Dedifferentiated amniotic fluid mesenchymal stem cell (primary cell): ENCODE measurements at regions not wholly inside any gene's neighbourhood (a gene's known extent, or its start where the extent isn't known, plus 50 kb on each side); places are given as distances from the start of the nearest gene placed in this dataset.
"Not testable (repeated sequence)": the region's sequence is repeated elsewhere in the genome, so short reads cannot be mapped to it uniquely, and the experiment has no call there.

ENCODE experiments used
- DNase-seq: peaks from one replicate; pipeline ENCODE4 v3.0.0-alpha.2; 2016; ENCODE audit errors: extremely low spot score

DNA sequence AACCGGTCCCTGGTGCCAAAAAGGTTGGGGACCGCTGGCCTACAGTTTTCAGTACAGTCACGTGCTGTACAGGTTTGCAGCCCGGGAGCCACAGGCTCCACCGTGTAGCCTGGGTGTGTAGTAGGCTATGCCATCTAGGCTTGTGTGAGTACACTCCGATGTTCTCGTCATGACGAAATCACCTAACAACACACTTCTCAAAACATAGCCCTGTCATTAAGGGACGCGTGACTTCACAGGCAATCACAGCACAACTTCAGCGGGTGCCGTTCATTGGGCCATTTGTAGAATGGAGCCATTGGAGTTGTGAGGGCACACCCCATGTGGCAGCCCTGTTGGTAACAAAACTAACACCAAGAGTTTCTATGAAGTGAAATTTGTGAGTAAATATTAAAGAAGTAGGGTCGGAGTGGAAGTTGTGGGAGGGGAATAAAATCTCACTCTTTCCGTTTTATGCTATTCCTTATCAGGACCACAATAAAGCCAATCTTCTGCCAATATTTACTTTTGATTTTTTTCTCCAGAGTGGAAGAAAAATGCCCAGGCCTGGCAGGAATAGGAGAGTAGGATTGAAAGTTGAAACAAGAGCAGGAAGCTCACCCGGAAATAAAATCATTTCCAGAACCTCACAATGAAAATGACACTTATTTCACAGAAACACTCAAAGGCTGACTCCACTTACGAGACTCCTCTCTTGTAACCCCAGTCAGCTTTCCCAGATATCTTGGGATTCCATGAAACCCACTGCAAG lies 63.7 kb upstream of the PTPN1 start:
- DNase-seq: no peak

DNA sequence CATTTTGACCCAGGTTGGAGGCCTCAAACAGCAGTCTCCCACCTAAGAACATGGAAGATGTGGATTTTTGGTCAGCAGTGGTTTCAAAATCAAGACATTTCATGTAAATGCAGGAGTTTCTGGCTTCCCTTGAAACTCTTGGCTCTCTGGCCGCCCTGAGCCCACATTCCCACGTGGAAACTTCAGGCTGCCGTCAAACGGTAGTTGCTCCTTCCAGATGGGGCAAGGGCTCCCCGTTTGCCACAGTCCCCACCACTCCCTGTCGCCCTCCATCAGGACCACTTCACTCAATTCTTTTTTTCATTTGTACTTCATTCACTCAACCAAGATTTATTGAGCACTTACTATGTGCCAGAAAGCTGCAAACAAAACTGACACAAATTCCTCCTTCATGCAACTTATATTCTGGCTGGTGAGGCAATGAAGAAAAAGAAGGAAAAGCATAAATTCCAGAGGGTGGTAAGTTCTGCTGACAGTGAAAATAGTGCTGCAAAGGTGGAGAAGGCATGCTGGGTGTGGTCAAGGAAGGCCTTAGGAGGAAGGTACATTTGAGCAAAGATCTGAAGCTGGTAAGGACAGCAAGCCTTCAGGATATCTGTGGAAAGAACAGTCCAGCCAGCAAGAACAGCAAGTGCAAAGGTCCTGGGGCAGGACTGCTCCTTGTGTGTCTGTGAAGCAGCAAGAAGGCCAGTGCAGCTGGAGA lies 62.9 kb upstream of the PTPN1 start:
- no peak for DNase-seq

DNA sequence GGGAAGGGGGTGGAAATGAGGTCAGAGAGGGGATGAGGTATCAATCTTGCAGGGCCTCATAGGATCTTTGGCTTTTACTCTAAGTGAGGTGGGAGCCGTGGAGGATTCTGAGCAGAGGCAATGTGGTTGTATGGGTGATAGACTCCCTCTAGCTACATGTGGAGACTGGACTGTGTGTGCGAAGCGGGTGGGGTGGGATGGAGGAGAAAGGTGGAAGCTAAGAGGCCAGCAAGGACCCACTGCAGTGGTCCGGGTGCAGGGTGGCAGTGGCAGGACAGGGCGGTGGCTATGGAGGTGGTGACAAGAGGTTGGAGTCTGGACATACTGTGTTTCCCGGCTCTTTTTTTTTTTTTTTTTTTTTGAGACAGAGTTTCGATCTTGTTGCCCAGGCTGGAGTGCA lies 62.4 kb upstream of the PTPN1 start:
- DNase-seq: no peak

DNA sequence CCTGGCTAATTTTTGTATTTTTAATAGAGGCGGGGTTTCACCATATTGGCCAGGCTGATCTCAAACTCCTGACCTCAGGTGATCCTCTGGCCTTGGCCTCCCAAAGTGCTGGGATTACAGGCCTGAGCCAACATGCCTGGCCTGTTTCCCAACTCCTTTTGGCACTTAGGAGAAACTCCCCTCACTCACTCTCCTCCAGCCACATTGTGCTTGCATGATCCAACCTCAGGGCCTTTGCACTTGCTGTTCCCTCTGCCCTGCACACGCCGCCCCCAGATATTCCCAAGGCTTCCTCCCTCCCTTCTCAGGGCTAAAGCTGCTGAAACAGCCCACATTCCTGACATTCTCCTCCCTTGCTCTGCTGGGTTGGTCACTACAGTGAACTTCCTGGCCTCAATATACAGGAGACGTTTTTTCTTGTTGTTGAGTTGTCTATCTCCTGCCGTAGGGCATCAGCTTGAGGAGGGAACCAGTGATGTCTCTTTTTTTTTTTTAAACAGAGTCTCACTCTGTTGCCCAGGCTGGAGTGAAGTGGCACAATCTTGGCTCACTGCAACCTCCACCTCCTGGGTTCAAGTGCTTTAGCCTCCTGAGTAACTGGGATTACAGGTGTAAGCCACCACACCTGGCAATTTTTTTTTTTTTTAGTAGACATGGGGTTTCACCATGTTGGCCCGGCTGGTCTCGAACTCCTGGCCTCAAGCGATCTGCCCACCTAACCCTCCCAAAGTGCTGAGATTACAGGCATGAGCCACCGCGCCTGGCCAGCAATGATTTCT lies 61.4 kb upstream of the PTPN1 start:
- not testable (repeated sequence) for DNase-seq

DNA sequence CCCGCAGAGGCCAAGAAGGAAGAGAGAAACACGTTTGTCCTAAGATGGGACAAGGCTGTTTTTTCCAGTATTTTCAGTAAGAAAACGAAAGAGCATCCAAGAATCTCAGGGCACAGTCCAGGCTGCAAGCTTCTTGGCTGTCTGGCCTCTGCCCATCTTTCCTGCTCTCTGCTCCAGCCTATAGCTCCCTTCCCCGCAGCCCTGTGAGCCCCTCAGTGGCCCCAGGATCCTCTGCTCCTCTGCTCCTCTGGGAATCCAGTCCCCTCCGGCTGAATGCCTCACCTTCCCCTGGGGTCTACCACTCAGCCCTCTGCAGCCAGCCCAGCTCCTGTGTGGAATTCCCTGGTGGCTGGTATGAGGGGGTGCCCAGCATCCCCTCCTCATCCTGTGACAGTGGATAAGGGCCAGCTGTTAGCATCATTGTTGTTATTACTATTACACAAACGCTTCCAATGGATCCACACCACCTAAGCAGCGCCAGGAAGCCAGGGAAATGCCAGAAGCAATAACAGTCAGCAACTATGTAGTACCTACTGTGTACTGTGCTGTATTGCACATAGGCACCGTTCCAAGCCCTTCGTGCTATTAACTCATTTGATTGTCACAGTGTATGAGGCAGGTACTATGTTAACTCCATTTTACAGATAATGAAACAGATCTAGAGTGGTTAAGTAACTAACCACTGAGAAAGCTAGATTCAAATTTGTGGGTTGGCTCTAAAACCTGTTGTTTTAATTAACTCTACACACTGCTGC lies 60.3 kb upstream of the PTPN1 start:
- no peak for DNase-seq

DNA sequence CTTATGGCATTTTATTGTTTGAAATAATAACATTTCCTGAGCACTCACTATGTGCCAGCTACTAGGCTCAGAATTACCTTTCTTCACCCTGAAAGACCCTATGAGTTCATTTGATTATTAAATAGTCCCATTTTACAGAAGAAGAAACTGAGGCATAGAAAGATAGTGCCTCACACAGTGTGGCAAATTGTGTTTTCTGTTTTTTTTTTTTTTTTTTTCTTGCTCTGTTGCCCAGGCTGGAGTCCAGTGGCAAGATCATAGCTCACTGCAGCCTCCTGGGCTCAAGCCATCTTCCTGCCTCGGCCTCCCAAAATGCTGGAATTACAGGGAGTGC lies 59.7 kb upstream of the PTPN1 start:
- no peak for DNase-seq

DNA sequence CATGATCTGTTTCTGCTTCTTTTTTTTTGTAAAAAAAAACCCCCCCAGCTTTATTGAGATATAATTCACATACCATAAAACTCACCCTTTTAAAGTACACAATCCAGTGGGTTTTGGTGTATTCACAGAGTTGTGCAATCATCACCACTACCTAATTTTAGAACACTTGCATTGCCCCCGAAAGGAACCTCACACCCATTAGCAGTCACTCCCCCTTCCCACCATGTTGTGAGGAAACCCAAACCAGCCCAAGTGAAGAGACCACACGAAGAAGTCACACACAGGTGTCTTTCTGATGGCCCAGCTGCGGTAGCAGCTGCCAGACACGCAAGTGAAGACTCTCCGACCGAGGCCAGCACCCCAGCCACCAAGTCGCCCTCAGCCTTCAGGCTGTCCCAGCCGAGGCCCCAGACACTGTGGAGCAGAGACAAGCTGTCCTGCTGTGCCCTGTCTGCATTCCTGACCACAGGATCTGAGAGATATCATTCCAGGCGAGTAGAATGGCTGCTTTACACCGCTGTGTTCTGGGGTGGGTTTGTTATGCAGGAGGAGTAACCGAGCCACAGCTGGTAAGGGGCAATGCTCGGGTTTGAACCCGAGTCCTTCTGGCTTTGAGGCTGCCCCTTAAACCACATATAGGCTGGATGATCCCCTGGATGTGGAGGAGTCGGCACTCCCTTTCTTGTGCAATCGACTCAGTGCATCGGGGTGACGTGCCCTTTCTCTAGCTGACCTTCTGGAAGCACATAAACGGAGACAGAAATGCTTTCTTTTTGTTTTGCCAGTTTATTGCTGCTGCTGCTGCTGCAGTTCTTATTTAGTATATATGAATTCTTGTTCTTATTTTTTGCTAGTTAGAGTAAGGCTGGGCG lies 59.1 kb upstream of the PTPN1 start:
- DNase-seq: no peak

DNA sequence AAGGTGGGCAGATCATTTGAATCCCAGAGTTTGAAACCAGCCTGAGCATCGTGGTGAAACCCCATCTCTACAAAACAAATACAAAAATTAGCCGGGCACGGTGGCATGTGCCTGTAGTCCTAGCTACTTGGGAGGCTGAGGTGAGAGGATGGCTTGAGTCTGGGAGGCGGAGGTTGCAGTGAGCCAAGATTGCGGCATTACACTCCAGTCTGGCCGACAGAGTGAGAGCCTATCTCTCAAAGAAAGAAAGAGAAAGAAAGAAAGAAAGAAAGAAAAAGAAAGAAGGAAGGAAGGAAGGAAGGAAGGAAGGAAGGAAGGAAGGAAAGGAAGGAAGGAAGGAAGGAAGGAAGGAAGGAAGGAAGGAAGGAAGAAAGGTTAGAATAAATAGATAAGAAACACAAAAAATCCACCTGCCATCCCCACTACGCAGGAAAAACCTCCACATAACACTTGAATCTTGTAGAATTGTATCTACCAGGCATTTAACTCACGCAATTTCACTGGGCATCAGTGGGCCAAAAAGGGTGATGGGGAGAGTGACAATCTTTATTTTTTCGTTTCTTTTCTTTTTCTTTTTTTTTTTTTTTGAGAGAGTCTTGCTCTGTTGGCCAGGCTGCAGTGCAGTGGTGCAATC lies 58.3 kb upstream of the PTPN1 start:
- not testable (repeated sequence) for DNase-seq

DNA sequence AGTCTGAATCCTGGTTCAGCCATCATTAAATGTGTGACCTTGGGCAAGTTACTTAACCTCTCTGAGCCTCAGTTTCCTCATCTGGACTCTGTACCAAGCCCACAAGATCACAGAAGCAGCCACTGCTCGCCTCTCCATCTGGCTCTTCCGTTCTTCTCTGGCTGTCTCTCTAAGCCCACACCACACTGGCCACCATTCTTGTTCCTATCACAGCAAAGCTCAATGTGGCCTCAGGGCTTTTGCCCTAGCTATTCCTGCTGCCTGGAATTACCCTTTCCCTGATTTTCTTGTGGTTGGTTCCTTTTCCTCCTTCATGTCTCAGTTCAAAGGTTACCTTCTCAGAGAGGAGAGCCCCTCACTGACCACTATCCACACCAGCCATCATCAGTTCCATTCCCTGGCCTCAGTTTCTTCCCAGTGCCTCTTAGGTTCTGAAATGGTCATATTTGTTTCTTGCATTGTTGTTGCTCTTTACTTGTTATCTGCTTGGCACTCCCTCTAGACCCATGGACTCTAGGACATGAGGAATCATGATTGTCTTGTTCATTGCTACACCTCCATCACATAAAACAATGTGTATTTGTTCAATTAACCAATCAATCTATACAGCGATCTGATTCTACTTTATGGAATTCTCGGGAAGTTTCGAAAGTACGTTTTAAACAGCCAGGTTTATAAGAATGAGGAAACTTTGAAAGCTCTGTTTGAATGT lies 56.5 kb upstream of the PTPN1 start:
- DNase-seq: no peak

DNA sequence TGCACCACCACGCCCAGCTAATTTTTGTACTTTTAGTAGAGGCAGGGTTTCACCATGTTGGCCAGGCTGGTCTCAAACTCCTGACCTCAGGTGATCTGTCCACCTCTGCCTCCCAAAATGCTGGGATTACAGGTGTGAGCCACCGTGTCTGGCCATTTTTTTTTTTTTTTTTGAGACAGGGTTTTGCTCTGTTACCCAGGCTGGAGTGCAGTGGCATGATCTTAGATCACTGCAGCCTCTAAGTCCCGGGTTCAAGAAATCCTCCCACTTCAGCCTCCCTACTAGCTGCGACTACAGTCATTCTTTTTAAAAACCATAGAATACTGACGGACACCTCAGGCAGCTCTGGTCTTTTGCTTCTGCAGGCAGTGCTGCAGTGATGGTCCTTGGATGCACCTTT lies 54.9 kb upstream of the PTPN1 start:
- DNase-seq: not testable (repeated sequence)

DNA sequence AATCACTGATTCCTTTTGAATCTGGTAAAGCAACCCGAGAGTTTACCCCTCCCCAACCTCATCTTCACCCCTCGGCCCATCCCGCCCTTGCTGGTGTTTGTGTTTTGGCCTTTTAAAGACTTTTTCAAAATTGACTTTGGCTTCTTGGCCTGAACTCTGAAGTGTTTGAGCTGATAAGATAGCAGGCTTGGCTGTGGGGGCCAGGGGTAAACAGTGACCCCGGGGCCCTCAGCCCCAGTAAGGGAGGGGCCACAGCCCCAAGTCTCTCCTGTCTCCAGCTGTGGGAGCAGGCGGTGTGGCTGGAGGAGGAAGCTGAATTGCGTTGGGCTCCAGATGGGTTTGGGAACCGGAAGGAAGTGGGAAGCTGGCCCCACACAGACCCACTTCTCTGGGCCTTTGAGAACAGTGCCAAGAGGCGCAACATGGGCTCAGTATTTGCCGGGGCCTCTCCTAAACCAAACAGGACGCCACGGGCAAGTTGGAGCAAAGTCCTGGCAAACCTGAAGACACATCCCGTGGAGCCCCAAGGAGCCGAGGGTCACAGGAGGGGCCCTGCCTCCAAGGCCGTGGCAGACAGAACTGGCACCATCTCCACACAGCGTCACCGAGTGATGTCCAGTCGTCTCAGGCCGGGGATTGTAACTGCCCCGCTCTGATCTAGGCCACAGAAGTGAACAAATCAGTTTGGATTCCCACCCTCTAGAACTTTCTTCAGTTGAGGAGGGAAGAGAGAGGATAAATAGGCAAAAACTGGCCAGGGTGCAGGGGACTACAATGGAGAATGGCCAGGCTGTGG lies 54.3 kb upstream of the PTPN1 start:
- no peak for DNase-seq

DNA sequence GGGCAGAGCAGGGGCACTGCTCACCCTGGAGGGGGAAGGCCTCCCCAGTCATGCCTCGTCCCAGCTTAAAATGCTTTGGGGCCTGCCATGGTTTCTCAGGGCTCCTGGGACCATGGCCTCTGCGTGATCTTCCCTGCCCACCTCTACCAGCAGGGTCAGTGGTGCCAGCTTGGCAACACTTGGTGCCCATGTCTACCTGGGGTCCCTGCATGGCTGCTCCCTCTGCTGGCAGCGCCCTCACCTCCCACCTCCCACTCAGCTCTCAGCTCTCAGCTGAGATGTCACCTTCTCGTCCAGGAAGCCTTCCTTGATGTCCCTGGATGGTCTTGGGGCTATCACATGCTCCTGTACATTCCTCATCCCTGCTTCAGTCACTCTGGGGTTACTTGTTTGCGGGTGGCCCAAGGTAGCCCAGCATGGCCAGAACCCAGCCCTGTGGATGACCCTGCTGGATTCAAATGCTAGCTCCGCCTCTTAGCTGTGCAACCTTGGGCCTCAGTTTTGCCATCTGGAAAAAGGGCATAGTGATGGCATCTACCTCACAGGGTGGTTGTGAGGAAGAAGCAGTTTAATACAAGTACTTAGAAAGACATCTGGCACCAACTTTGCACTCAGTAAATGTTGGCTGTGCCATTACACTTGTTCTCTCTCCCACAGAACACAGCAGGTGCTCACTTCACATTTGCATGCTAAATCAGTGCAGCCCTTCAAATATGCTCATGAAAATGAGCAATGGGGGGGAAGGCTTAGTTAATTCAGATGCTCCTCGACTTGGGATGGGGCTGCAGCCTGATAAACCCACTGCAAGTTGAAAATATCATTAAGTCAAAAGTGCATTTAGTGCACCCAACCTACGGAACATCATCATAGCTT lies 53.5 kb upstream of the PTPN1 start:
- no peak for DNase-seq

DNA sequence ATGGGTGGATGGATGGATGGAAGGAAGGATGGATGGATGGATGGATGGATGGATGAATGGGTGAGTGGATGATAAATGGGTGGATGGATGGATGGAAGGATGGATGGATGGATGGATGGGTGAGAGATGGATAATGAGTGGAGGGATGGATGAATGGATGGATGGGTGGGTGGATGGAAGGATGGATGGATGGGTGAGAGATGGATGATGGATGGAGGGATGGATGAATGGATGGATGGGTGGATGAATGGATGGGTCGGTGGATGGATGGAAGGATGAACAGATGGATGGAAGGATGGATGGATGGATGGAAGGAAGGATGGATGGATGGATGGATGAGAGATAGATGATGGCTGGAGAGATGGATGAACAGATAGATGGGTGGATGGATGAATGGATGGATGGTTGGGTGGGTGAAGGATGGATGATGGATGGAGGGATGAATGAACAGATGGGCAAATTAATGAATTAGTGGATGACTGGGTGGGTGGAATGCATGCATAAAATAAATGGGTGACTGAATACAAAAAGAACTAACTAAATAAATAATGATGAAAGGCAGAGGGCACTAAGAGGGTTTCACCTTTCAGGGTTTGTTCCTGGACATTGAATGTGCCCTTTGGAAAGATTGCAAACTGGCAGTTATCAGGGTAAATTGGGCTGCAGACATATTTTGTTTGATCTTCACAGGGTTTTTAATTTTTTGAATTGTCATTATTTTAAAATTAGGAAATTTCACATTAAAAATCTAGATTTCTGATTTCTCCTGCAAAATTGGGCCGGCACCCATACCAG lies 50.9 kb upstream of the PTPN1 start:
- no peak for DNase-seq

DNA sequence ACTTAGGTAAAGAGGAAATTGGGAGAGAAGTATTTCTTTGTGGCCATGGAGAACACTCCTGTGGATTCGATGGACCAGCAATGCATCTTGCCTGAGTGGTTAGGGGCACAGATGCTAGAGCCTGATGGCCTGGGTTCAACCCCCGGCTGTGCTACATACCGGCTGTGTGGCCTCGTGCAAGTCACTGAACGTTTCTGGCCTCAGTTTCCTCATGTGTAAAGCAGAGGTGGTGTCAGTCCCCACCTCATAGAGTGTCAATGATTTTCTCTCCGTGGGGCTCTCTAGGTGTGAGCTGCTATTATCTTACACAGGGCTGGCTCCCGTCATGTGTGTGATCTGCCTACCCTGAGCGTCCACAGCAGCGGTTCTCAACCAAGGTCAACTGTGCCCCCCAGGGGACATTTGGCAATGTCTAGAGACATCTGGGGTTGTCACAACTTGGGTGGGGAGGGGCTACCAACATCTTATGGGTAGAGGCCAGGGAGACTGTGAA lies 50.0 kb upstream of the PTPN1 start:
- DNase-seq: no peak
